HG02970 (cell line): ENCODE measurements at regions not wholly inside any gene's neighbourhood (a gene's known extent, or its start where the extent isn't known, plus 50 kb on each side); places are given as distances from the start of the nearest gene placed in this dataset.

Experiments used
- ATAC-seq: cut with Tn5 transposase; IDR thresholded peaks from one replicate; pipeline ENCODE4 v1.9.1; 2021; ENCODE audit warnings: mild to moderate bottlenecking, moderate library complexity, moderate number of reproducible peaks; ENCODE audit not compliant: unreplicated experiment, low FRiP score

DNA sequence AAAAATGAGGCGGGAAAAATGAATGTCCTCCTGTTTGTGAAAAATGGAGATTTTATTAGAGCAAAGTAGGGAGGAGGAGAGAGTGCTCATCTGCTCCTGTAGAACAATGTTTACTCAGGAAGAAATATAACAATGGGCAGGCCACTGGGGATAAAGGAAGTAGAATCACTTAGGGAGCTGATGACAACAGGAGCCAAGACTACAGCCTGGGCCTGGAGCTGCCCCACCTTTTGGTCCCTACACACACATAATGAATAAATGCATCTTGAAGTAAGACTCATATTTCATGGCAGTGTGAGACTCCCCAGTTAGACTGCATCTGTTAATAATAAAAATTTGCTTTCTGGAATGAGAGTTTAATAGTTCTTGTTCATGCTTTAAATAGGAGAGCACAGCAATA, 1939.8 kb downstream of the EFNA5 start:
- ATAC-seq, result no peak

DNA sequence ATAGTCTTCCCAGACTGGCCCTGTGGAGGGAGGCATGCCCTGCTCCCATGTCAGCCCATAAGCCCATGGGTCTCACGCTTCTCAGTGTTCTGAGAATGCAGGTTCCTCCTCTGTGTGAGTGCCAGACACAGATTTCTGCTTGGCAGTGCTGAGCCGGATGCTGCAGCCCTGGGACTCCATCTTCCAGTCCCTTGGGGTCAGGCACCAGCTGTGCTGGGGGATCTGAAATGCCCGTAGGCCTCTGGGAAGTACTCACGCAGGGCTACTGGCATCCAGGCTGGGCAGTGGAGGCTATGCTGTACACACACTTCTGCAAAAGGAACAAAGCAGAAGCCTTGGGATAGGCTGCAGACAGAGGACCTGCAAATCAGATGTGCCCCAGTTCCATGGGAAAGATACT, 1944.6 kb downstream of the EFNA5 start:
- ATAC-seq, result no peak

DNA sequence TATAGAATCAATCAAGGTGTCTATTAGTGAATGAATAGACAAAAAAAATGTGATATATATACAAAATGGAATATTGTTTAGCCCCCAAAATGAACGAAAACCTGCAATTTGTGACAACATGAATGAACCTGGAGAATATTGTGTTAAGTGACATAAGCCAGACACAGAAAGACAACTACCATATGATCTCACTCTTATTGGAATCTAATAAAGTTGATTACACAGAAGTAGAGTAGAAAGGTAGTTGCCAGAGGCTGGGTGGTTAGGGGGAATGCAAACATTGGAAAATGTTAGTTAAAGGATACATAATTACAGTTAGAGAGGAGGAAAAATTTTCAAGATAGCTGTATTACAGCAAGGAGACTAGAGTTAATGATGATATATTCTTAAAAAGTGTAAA, 1962.3 kb downstream of the EFNA5 start:
- ATAC-seq, result no peak

DNA sequence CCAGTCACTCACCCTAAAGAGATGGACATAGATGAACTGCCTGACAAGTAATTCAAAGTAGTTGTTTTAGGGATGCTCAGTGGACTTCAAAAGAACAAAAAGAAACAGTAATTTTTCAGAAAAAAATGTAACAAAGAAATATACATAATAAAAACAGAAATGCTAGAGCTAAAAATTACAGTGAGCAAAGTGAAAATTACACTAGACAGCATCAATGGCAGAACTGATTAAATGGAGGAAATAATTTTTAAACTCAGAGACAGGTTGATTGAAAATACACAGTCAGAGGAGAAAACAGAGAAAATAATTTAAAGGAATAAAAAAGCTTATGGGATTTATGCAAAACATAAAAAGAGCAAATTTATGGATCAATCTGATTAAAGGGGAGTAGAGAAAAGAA, 1968.4 kb downstream of the EFNA5 start:
- ATAC-seq, result no peak

DNA sequence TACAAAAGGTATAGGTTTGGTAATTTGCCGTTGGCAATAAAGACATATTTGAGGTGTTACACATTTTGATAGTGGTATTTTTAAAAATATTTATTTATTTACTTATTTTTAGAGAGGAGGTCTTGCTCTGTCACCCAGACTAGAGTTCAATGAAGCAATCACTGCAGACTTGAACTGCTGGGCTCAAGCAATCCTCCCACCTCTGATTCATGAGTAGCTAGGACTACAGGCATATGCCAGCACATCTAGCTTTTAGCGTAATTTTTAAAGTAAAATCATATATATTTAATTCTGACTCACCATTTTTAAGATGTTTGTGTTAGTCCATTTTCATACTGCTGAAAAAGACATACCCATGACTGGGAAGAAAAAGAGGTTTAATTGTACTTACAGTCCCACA, 1974.3 kb downstream of the EFNA5 start:
- ATAC-seq, result no peak

DNA sequence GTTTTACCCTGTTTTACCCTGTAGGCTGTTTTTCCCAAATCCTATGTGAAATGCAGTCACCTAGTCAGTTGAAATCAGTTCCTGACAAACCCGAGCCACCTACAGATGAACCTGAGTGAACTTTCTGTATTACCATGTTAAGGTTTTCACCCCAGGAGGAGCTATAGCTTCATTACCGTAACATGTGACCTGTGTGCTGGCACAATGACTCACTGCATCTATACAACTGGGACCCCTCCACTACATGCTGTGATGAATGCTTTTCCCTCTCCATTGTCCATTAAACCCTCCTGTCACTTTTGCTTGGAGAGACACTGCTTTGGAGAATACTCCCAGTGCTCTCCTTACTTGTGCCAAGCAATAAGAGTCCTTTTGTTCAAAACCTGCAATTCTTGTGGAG, 1974.8 kb downstream of the EFNA5 start:
- no peak for ATAC-seq

DNA sequence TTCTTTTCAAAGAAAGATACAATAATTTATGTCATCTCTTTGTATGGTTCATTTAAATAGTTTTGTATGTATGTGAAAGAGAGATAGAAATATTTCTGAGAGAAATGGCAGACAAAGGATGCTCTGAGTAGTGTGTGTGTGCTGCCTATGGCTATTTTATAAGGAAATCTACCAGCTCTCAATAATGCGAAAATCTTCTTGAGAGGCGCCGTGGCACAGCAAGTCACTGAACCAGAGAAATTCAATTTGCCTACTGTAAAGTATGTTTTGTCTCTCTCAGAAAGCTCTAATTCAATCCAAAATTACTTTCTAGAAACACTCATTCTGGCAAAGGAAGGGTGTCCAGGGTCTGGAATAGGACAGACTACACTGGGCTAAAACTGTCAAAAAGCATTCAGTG, 1981.1 kb downstream of the EFNA5 start:
- no peak for ATAC-seq

DNA sequence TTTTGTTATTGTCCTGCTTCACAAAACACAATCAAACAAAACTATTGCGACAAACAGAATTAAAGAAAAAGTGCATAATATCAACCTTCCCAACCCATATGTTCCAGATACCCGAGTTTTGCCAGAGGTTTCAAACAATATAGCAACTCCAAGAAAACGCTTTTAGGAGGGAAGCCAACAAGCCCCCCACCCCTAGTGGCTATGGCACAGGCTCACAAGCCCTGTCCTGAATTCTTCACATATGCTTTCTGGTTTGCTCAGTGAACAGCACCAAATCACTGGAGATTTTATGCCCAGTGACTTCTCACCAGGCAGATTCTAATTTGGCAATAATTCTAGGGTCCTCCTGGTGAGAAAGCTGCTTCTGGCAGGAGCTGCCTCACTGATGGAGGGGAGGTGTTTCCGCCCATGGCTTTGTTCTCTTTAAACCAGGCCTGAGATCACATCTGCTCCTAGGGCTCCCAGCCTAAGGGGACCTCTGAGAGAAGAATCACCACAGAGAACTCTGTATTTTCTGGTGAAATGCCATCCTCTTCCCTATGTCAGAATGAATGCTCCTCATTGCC, 1982.4 kb downstream of the EFNA5 start:
- no peak for ATAC-seq

DNA sequence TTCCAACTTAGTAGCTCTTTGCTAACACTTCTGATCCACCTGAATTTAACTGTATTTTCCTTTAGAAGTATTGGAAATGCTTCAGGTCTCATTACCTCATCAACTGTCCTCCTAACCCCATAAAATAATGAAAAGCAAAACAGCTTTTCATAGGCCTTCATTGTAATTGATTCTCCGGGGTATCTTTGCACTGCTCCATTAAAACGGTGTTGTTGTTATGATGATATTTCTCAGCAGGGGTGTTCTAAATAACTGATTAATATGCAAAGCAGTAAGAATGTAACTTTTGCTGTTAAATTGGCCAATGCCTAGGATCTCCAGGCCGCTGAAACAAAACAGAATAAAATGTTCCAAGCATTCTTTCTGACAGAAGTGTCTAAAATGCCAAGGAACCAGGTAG, 1983.2 kb downstream of the EFNA5 start:
- no peak for ATAC-seq

DNA sequence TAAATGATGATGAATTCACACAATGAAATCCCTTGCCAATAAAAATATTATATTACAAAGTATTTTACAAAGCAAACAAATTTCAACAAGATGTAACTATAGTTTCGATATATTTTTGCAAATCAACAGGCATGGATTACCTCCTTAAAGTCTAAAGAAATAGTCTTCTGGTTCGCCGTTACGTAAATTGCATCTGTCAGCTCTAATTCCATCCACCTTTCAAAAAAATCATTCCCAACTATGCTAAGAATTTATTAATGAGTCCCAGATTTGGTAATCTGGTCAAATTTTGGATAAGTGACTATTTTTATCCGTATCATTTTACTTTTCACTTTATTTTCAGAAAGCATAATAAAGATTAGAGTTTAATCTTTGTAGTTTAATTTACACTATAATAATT, 1984.9 kb downstream of the EFNA5 start:
- no peak for ATAC-seq

DNA sequence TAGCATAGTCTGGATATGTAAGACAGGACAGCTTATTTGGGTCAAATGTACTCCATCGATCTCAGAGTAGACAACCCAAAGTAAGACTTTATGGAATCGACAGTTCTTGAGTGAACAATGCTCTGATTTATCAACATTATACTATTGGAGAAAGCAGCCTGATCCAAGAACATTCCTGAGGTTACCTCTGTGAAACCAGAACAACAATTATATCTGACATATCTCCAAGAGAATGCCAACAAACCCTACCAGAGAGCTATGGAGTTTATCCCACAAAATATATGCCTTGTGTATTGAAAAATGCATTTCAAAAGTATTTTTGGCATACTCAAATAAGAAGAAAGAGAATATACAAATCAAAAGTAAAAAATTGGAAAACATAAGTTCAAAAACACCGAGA, 1985.9 kb downstream of the EFNA5 start:
- ATAC-seq, result no peak

DNA sequence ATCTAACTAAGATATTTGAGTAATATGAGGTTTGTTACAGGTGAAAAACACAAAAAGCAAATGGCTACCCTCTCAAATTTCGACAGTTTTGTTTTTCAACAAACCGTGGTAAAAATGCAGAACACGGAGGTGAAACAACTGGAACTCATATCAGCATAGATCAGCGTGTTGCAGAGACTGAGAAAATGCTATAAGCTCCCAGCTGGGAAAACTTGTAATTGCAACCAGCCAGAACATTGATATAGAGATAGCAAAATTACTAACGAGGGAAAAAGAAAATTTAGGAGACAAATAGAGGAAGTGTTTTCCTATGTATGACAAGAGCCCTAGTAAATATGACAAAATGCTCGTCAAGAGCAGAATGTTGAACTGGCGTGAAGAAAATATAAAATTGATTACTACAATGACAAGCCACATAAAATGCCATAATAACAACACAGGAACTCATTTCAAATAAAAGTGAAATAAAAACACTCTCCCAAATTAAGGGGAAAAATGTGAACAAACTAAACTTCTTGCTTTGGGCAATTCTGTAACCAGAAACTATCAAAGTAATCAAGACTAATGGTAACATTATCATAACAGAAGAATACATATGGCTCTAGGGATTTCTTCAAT, 1989.8 kb downstream of the EFNA5 start:
- no peak for ATAC-seq

DNA sequence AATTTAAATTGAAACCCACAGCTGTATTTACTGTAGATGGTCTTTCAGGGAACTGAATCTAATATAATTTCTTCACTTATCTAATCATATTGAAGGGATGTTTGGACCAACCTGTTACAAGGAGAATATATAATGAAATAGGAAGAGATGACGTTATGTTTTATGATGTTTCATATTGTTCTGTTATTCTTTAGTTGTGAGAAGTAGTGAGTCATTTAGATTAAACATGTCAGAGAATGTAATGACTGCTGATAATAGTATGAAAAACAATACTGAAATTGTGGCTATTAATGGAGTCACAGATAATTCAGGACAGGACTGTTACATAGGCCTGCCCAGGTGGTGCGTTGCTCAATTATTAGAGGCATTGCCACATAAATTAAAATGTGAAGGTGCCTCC, 1993.4 kb downstream of the EFNA5 start:
- ATAC-seq, result no peak

DNA sequence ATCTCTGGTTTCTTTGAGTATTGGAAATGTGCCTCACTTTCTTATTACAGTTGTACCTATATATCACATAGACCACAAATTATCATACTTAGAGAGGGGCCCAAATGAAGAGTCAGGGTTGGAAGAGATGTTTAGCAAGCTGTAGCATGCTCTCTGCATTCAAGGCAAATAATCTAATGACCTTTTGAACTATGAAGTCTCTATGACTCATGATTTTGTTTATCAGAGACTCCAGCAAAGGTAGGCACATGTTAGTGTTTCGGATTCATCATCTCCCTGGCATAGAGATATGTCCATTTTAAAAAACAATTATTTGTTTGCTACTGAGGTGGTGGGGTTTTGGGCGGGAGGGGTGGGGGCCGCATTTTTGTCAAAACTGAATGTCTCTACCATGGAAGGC, 2000.1 kb downstream of the EFNA5 start:
- no peak for ATAC-seq

DNA sequence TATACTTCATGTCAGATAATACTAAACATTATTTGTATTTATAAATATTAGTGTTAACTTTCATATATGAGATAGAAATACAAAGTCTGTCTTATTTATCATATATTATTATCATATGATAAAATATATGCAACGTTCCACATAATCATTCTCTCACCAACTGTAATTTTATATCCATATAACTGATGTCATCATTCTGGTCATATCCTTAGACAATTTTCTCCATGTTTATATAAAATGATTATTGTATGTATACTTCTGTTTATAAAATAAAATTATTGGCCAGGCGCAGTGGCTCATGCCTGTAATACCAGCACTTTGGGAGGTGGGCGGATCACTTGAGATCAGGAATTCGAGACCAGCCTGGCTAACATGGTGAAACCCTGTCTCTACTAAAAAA, 2007.1 kb downstream of the EFNA5 start:
- ATAC-seq, result no peak

DNA sequence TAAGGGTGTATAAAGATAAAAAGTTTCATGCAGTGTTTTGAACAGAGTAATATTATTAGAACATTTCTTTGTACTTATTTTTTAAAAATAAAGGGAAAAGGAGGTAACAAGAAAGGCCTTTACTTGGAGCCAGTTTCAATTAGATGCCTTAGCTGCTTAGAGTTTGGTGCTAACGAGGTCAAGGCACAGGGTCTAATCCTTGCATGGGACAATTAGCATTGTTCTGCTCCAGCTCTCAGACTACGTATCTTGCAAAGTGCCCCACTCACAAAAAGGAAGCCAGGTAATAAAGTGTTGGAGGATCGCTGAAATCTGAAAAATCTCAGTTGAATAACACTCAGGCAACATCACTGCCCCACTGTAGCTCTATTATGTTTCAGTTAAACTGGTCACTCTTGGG, 2011.3 kb downstream of the EFNA5 start:
- no peak for ATAC-seq

DNA sequence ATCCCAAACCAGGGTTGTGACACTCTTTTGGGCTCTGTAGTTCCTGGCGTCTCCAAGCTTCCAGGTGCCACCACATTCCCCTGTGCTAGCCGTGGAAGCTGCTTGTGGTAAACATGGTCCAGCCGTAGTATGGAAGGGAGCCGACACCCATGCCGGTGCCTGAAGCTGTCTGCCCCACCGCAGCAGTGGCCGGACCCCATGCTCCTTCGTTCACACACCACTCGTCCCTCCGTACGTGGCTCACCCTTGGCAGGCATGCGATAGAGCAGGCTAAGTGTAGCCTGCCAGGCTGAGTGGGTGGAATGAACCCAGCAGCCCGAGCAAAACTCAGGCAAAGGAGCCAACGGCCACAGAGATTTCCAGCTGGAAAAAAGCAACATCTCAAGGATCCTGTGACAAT, 2030.4 kb downstream of the EFNA5 start:
- no peak for ATAC-seq

DNA sequence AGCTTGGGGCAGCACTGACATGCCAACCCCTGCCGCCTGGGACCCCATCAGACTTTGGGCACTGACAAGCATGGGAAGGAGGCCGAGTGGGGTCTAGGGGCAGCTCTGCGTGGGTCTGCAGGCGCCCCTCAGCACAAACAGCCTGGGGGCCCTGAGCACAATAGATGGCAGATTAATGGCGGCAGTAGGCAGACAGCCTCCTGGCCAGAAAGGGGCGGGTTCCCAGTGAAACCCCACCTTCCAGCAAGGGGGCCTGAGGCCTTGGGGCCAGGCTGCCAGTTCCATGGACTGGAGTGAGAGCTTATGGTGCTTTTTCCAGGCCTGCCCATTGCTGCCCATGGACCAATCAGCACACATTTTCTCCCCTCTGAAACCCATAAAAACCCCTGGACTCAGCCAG, 2031.2 kb downstream of the EFNA5 start:
- ATAC-seq, result no peak

DNA sequence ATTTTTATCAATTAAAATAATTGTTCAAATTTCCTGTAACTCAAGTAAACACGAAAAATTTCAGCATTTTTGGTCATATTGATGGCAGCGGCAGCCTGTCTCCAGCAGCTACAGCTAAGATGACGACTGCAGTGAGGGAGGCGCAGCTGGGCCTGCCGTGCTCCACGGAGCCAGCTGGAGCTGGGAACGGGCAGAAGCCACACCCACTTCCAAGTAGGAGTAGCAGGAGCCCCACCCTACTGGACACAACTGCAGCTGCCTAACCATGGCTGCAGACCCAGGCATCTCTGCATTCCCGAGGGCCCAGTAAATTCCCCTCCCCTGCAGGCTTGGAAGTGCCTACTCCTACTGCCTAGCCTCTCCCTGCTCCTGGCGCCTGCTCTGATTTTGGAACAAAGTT, 2031.7 kb downstream of the EFNA5 start:
- no peak for ATAC-seq

DNA sequence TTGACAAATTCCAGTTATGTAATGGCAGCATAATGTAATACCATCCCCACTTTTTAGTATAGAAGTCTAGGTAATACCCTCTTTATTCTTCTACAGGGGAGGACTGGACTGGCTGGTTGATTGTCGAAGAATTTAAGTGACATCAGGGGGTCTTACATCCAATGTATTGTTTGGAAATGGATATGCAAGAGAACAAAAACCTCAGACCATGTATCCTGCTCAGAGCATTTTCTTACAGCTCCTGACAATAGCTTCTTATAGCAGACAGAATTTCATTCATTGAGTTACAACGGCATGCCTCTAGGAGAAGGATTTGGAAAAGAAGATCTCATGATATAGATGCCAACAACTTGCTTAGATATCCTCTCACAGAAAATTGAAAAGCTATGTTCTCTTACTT, 2032.3 kb downstream of the EFNA5 start:
- no peak for ATAC-seq

DNA sequence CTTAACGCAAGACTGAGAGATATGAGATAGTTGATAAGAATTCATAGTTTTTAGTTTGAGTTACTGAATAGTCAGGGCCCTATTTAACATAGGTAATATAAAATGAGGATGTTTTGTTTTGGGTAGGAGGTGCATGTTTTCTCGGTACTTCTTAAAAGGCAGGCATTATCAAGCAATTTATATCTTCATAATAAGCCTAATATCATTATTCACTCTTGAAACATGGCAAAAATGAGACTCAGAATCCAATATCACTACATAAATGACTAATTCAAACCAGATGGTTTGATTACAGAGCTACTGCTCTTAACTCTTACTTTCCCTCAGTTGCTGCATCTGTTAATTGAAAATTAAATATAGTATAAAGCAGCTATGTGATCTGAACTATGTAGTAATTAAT, 2038.7 kb downstream of the EFNA5 start:
- ATAC-seq, result no peak

DNA sequence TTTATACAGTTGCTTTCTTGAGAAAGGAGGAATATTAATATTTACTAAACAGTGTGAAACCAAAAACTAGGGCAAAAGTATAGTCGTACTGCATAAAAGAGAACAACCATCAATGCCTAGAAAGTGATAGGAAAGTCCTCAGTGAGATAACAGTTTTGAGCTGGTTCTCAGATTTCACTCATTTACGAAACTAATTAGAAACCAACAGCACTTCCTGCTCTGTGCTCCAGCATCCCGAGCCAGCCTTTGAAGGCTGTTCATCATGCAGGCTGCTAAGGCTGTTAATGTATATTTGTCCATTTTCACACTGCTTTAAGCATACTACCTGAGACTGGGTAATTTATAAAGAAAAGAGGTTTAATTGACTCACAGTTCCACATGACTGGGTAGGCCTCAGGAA, 2039.9 kb downstream of the EFNA5 start:
- no peak for ATAC-seq

DNA sequence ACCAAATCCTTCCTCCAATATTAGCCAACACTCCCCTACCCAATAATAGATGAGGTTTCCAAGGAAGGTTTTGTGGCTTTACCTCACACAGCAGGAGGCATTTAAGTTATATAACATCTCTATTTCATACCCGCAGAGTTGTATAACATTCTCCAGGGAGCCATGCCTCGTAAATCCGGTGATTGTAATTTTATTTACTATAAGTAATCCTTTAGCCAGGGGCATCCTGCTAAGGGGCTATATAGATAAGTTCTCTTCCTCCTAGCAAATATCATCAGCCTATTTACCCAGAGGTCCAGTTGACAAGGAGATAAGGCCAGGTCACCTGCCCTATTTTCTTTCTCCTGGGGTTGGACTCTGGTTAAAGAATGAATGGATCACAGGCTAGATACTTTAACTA, 2051.0 kb downstream of the EFNA5 start:
- no peak for ATAC-seq
